LNCaP clone FGC (cell line): ENCODE measurements at regions not wholly inside any gene's neighbourhood (a gene's known extent, or its start where the extent isn't known, plus 50 kb on each side); places are given as distances from the start of the nearest gene placed in this dataset.

ENCODE experiments used
- DNase-seq: peaks from one replicate; pipeline ENCODE4 v3.0.0-alpha.2; 2011; ENCODE audit warnings: low read depth
- H3K4me3 ChIP-seq: 2 replicates; pipeline ENCODE4 v1.5.1; 2011; ENCODE audit warnings: mild to moderate bottlenecking, low read depth, low read length, control low read depth
- TF ChIP-seq, protein P1 (sequence below): IDR thresholded peaks from 2 replicates; pipeline ENCODE4 v1.5.1; 2012; ENCODE audit warnings: mild to moderate bottlenecking; ENCODE audit not compliant: control insufficient read depth, insufficient read depth; ENCODE audit errors: extremely low read depth

DNA sequence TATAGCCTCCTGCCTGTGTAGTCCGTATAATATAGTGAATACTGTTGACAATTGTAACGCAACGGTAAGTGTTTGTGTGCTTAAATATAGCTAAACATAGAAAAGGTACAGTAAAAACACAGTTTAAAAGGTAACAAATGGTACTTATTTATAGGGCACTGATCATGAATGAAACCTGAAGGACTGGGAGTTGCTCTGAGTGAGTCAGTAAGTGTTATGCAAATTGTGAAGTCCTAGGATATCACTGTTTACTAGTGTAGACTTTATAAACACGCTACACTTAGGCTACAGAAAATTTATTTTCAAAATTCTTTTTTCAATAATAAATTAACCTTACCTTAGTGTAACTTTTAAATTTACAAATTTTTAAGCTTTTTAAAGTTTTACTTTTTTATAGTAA is 1090.1 kb downstream of the CDH9 start:
- H3K4me3 ChIP-seq = no peak overlapping the region
- no peak for DNase-seq
- TF ChIP-seq, protein P1, sequence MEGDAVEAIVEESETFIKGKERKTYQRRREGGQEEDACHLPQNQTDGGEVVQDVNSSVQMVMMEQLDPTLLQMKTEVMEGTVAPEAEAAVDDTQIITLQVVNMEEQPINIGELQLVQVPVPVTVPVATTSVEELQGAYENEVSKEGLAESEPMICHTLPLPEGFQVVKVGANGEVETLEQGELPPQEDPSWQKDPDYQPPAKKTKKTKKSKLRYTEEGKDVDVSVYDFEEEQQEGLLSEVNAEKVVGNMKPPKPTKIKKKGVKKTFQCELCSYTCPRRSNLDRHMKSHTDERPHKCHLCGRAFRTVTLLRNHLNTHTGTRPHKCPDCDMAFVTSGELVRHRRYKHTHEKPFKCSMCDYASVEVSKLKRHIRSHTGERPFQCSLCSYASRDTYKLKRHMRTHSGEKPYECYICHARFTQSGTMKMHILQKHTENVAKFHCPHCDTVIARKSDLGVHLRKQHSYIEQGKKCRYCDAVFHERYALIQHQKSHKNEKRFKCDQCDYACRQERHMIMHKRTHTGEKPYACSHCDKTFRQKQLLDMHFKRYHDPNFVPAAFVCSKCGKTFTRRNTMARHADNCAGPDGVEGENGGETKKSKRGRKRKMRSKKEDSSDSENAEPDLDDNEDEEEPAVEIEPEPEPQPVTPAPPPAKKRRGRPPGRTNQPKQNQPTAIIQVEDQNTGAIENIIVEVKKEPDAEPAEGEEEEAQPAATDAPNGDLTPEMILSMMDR = no peak

DNA sequence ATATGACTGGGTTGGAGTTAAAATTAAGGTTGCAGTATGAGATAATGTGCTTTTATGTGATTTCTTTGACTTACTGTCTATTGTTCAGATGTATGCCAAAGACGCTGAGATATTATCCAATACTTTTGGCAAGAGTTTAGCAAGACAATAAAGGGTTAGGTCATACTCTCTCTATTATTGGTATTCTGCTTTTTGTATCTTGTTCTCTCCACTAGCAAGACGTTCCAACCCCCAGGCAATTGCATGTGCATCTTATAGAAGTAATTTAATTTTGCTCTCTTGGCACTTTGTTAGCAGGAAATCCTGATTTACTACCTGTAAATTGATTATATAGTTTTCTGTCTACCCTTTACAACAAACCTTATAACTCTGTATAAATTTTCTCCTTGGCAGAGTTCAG is 1093.6 kb downstream of the CDH9 start:
- TF ChIP-seq, protein P1 = no peak
- H3K4me3 ChIP-seq = no peak overlapping the region
- DNase-seq = no peak

DNA sequence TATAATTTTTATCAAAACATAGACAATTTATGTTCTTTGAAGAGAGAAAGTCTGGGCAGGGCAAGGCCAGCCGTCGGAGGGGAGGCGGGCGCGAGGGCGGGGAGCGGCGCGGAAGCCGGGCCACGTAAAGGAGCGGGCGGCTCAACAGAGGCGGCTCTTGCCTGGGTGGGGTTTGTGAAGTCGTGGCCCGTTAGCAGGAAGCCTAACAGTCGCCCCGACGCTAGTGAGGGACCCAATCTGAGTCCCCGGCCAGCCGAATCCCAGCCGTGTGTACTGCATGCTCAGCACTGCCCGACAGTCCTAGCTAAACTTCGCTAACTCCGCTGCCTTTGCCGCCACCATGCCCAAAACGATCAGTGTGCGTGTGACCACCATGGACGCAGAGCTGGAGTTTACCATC is 1129.2 kb downstream of the CDH9 start:
- TF ChIP-seq, protein P1 = no peak
- no peak for DNase-seq
- no peak overlapping the region for H3K4me3 ChIP-seq

- DNase-seq = no peak
Measured at GRCh38 chr5:25905646-25906045, 1132.7 kb downstream of the CDH9 start.

GRCh38 chr5:25892211-25892610 is 1146.2 kb downstream of the CDH9 start:
- DNase-seq = no peak
- TF ChIP-seq, protein P1 = no peak
- H3K4me3 ChIP-seq = no peak overlapping the region

More at GRCh38 chr5:25905646-25906045, 1132.7 kb downstream of the CDH9 start:
- no peak overlapping the region for H3K4me3 ChIP-seq
- TF ChIP-seq, protein P1 = no peak

GRCh38 chr5:25891691-25892090 is 1146.7 kb downstream of the CDH9 start:
- DNase-seq = no peak
- H3K4me3 ChIP-seq = no peak overlapping the region
- TF ChIP-seq, protein P1 = no peak

- H3K4me3 ChIP-seq = no peak overlapping the region
- no peak for DNase-seq
- TF ChIP-seq, protein P1 = no peak
Measured at GRCh38 chr5:25881318-25882036, 1156.9 kb downstream of the CDH9 start.
